Mesodermal cell (in vitro differentiated cells): ENCODE measurements at regions not wholly inside any gene's neighbourhood (a gene's known extent, or its start where the extent isn't known, plus 50 kb on each side); places are given as distances from the start of the nearest gene placed in this dataset.

Experiments used
- H3K27ac ChIP-seq: 2 replicates; pipeline ENCODE4 v1.7.0; 2013; ENCODE audit warnings: mild to moderate bottlenecking, low read depth, low read length, moderate library complexity; ENCODE audit not compliant: severe bottlenecking
- H3K36me3 ChIP-seq: 2 replicates; pipeline ENCODE4 v1.7.1; 2013; ENCODE audit warnings: mild to moderate bottlenecking, low read length, moderate library complexity; ENCODE audit not compliant: control insufficient read depth, insufficient read depth
- H3K4me1 ChIP-seq: one replicate; pipeline ENCODE4 v1.7.1; 2013; ENCODE audit warnings: mild to moderate bottlenecking, low read length; ENCODE audit not compliant: insufficient read depth, control insufficient read depth, poor library complexity, severe bottlenecking
- H3K4me3 ChIP-seq: 2 replicates; pipeline ENCODE4 v1.7.0; 2013; ENCODE audit warnings: low read length, control low read depth, mild to moderate bottlenecking; ENCODE audit not compliant: insufficient read depth, poor library complexity, severe bottlenecking; ENCODE audit errors: extremely low read depth
- H3K9me3 ChIP-seq: 2 replicates; pipeline ENCODE4 v1.7.1; 2013; ENCODE audit warnings: mild to moderate bottlenecking, low read length, moderate library complexity; ENCODE audit not compliant: control insufficient read depth
- WGBS, 2 experiments: methylation state at CpG; one replicate each; pipeline ENCODE4 v1.1.5; 2013; ENCODE audit warnings: missing lambda C conversion rate in 2 of 2; ENCODE audit not compliant: insufficient coverage in 2 of 2; 5-methylcytosine and 5-hydroxymethylcytosine counted together

GRCh38 chr21:21767276-21767675 is 769.1 kb downstream of the NCAM2 start:
- H3K4me1 ChIP-seq, result no peaks in the 10 kb centered on the region
- H3K9me3 ChIP-seq, result no peaks in the 10 kb centered on the region
- 93 to 94% methylated on average over 3 of the region's 5 CpGs for WGBS, 2 experiments
- no peaks in the 10 kb centered on the region for H3K36me3 ChIP-seq
- no peak overlapping the region for H3K4me3 ChIP-seq
- no peak overlapping the region for H3K27ac ChIP-seq

- H3K4me1 ChIP-seq, result no peaks in the 10 kb centered on the region
- H3K4me3 ChIP-seq, result no peak overlapping the region
- H3K9me3 ChIP-seq, result no peaks in the 10 kb centered on the region
- no peak overlapping the region for H3K27ac ChIP-seq
- no peaks in the 10 kb centered on the region for H3K36me3 ChIP-seq
These were observed 790.4 kb downstream of the NCAM2 start for GRCh38 chr21:21788591-21788990.

GRCh38 chr21:21801921-21802320 is 803.7 kb downstream of the NCAM2 start:
- Histone ChIP-seq H3K9me3 (no peaks in the 10 kb centered on the region), H3K27ac (no peak overlapping the region), H3K36me3 (no peaks in the 10 kb centered on the region), H3K4me3 (no peak overlapping the region), H3K4me1 (no peaks in the 10 kb centered on the region)
- WGBS, 2 experiments, result 33% methylated on average over 1 of the region's 2 CpGs; no CpG with 5 or more reads in 1 of the 2 experiments

GRCh38 chr21:21806711-21807597 is 808.7 kb downstream of the NCAM2 start:
- Histone ChIP-seq H3K36me3 (no peaks in the 10 kb centered on the region), H3K4me3 (no peak overlapping the region), H3K4me1 (no peaks in the 10 kb centered on the region), H3K9me3 (no peaks in the 10 kb centered on the region), H3K27ac (no peak overlapping the region)
- WGBS, 2 experiments, result 80 to 87% methylated on average over 3 to 4 of the region's 7 CpGs

- Histone ChIP-seq H3K4me1 (no peaks in the 10 kb centered on the region), H3K4me3 (no peak overlapping the region), H3K27ac (no peak overlapping the region), H3K36me3 (no peaks in the 10 kb centered on the region), H3K9me3 (no peaks in the 10 kb centered on the region)
- WGBS, 2 experiments, result no CpG with 5 or more reads among the region's 1 CpG
These were observed 809.3 kb downstream of the NCAM2 start for GRCh38 chr21:21807598-21807903.

- 88 to 100% methylated on average over 1 of the region's 2 CpGs for WGBS, 2 experiments
- Histone ChIP-seq H3K4me1 (no peaks in the 10 kb centered on the region), H3K9me3 (no peaks in the 10 kb centered on the region), H3K27ac (no peak overlapping the region), H3K36me3 (no peaks in the 10 kb centered on the region), H3K4me3 (no peak overlapping the region)
These were observed 815.1 kb downstream of the NCAM2 start for GRCh38 chr21:21813289-21813688.

GRCh38 chr21:21813934-21814333 is 815.7 kb downstream of the NCAM2 start:
- H3K4me1 ChIP-seq, result no peaks in the 10 kb centered on the region
- no peaks in the 10 kb centered on the region for H3K9me3 ChIP-seq
- no peak overlapping the region for H3K4me3 ChIP-seq
- H3K36me3 ChIP-seq, result no peaks in the 10 kb centered on the region
- no peak overlapping the region for H3K27ac ChIP-seq

GRCh38 chr21:21816778-21817177 is 818.6 kb downstream of the NCAM2 start:
- no peaks in the 10 kb centered on the region for H3K4me1 ChIP-seq
- H3K27ac ChIP-seq, result no peak overlapping the region
- no peak overlapping the region for H3K4me3 ChIP-seq
- H3K9me3 ChIP-seq, result no peaks in the 10 kb centered on the region
- H3K36me3 ChIP-seq, result no peaks in the 10 kb centered on the region
- WGBS, 2 experiments, result 92% methylated on average over 2 of the region's 4 CpGs; no CpG with 5 or more reads in 1 of the 2 experiments

GRCh38 chr21:21818898-21819297 is 820.7 kb downstream of the NCAM2 start:
- H3K36me3 ChIP-seq, result no peaks in the 10 kb centered on the region
- H3K4me3 ChIP-seq, result no peak overlapping the region
- no peaks in the 10 kb centered on the region for H3K9me3 ChIP-seq
- no peaks in the 10 kb centered on the region for H3K4me1 ChIP-seq
- no peak overlapping the region for H3K27ac ChIP-seq
- WGBS, 2 experiments, result 100% methylated on average over 1 of the region's 2 CpGs; no CpG with 5 or more reads in 1 of the 2 experiments

- no peak overlapping the region for H3K4me3 ChIP-seq
- H3K36me3 ChIP-seq, result no peaks in the 10 kb centered on the region
- no peaks in the 10 kb centered on the region for H3K9me3 ChIP-seq
- H3K27ac ChIP-seq, result no peak overlapping the region
- H3K4me1 ChIP-seq, result no peaks in the 10 kb centered on the region
- WGBS, 2 experiments, result no CpG with 5 or more reads among the region's 1 CpG
These were observed 829.9 kb downstream of the NCAM2 start for GRCh38 chr21:21828130-21828529.

- no peak overlapping the region for H3K27ac ChIP-seq
- no peaks in the 10 kb centered on the region for H3K36me3 ChIP-seq
- H3K4me1 ChIP-seq, result no peaks in the 10 kb centered on the region
- WGBS, 2 experiments, result 90% methylated on average over 9 to 11 of the region's 11 CpGs
- H3K4me3 ChIP-seq, result no peak overlapping the region
- H3K9me3 ChIP-seq, result no peaks in the 10 kb centered on the region
These were observed 832.8 kb downstream of the NCAM2 start for GRCh38 chr21:21831036-21831435.
